H9 (cell line): ENCODE measurements at regions not wholly inside any gene's neighbourhood (a gene's known extent, or its start where the extent isn't known, plus 50 kb on each side); places are given as distances from the start of the nearest gene placed in this dataset.

Source experiments
- DNase-seq: peaks from one replicate; pipeline ENCODE4 v3.0.0-alpha.2; 2017
- H2AFZ ChIP-seq: one replicate; pipeline ENCODE4 v1.6.1; 2013; ENCODE audit warnings: mild to moderate bottlenecking, low read length, control low read depth, moderate library complexity
- H2AK5ac ChIP-seq: 2 replicates; pipeline ENCODE4 v1.6.1; 2013; ENCODE audit warnings: low read length, control low read depth, mixed read lengths; ENCODE audit not compliant: insufficient read length
- H2BK120ac ChIP-seq: one replicate; pipeline ENCODE4 v1.6.1; 2013; ENCODE audit warnings: low read depth, mild to moderate bottlenecking, low read length, control low read depth, inconsistent platforms; ENCODE audit not compliant: poor library complexity, severe bottlenecking
- H2BK12ac ChIP-seq: 2 replicates; pipeline ENCODE4 v1.6.1; 2013; ENCODE audit warnings: low read length, control low read depth, mixed read lengths, low read depth; ENCODE audit not compliant: insufficient read length
- H2BK15ac ChIP-seq: 2 replicates; pipeline ENCODE4 v1.6.1; 2013; ENCODE audit warnings: low read depth, low read length, control low read depth
- H2BK20ac ChIP-seq: one replicate; pipeline ENCODE4 v1.6.1; 2013; ENCODE audit warnings: low read depth, mild to moderate bottlenecking, low read length, control low read depth, inconsistent platforms; ENCODE audit not compliant: poor library complexity, severe bottlenecking
- H2BK5ac ChIP-seq: 2 replicates; pipeline ENCODE4 v1.6.1; 2013; ENCODE audit warnings: low read length, control low read depth, mixed read lengths; ENCODE audit not compliant: insufficient read length
- H3K14ac ChIP-seq: 2 replicates; pipeline ENCODE4 v1.6.1; 2013; ENCODE audit warnings: low read length, control low read depth; ENCODE audit not compliant: insufficient read depth
- H3K18ac ChIP-seq: 2 replicates; pipeline ENCODE4 v1.6.1; 2013; ENCODE audit warnings: low read depth, mild to moderate bottlenecking, mixed read lengths, low read length, control low read depth; ENCODE audit not compliant: insufficient read length
- H3K23ac ChIP-seq: 2 replicates; pipeline ENCODE4 v1.6.1; 2013; ENCODE audit warnings: low read length, control low read depth, mixed read lengths, low read depth; ENCODE audit not compliant: insufficient read length
- H3K23me2 ChIP-seq: 2 replicates; pipeline ENCODE4 v1.6.1; 2013; ENCODE audit warnings: low read depth, mild to moderate bottlenecking, mixed read lengths, low read length, control low read depth; ENCODE audit not compliant: insufficient read length, poor library complexity, severe bottlenecking
- H3K27ac ChIP-seq: 2 replicates; pipeline ENCODE4 v1.5.1; 2013; ENCODE audit warnings: low read length, control low read depth, mixed read lengths, low read depth; ENCODE audit not compliant: insufficient read length
- H3K27me3 ChIP-seq: 2 replicates; pipeline ENCODE4 v1.6.1; 2013; ENCODE audit warnings: low read length, control low read depth, inconsistent platforms; ENCODE audit not compliant: insufficient read depth
- H3K4ac ChIP-seq: 2 replicates; pipeline ENCODE4 v1.6.1; 2013; ENCODE audit warnings: low read depth, mild to moderate bottlenecking, control low read depth, inconsistent platforms, low read length, moderate library complexity
- H3K4me1 ChIP-seq: 2 replicates; pipeline ENCODE4 v1.6.1; 2013; ENCODE audit warnings: low read length, control low read depth, inconsistent platforms; ENCODE audit not compliant: insufficient read depth
- H3K4me2 ChIP-seq: 2 replicates; pipeline ENCODE4 v1.6.1; 2013; ENCODE audit warnings: low read length, control low read depth, mixed read lengths; ENCODE audit not compliant: insufficient read length, insufficient read depth
- H3K56ac ChIP-seq: 2 replicates; pipeline ENCODE4 v1.6.1; 2013; ENCODE audit warnings: low read depth, mild to moderate bottlenecking, mixed read lengths, low read length, control low read depth; ENCODE audit not compliant: insufficient read length
- H3K79me1 ChIP-seq: 2 replicates; pipeline ENCODE4 v1.6.1; 2013; ENCODE audit warnings: low read depth, mild to moderate bottlenecking, moderate library complexity, low read length, control low read depth, inconsistent platforms; ENCODE audit not compliant: insufficient read depth, poor library complexity, severe bottlenecking
- H3K79me2 ChIP-seq: 2 replicates; pipeline ENCODE4 v1.6.1; 2013; ENCODE audit warnings: low read length, control low read depth, inconsistent platforms; ENCODE audit not compliant: insufficient read depth
- H3K9ac ChIP-seq: 2 replicates; pipeline ENCODE4 v1.6.1; 2013; ENCODE audit warnings: low read length, control low read depth, mixed read lengths; ENCODE audit not compliant: insufficient read length; ENCODE audit errors: extremely low read depth
- H3K9me3 ChIP-seq: one replicate; pipeline ENCODE4 v1.6.1; 2013; ENCODE audit warnings: low read depth, low read length, inconsistent platforms; ENCODE audit not compliant: control insufficient read depth
- H3T11ph ChIP-seq: one replicate; pipeline ENCODE4 v1.6.1; 2013; ENCODE audit warnings: mild to moderate bottlenecking, low read length, control low read depth, inconsistent platforms
- H4K20me1 ChIP-seq: one replicate; pipeline ENCODE4 v1.6.1; 2013; ENCODE audit not compliant: control insufficient read depth, insufficient read length, insufficient read depth
- H4K5ac ChIP-seq: 2 replicates; pipeline ENCODE4 v1.6.1; 2013; ENCODE audit warnings: low read depth, mild to moderate bottlenecking, mixed read lengths, low read length, control low read depth; ENCODE audit not compliant: insufficient read length
- H4K8ac ChIP-seq: replicated peaks from 2 replicates; pipeline ENCODE4 v1.6.1; 2013; ENCODE audit warnings: low read length, control low read depth, mixed read lengths, low read depth; ENCODE audit not compliant: insufficient read length
- H4K91ac ChIP-seq: 2 replicates; pipeline ENCODE4 v1.6.1; 2013; ENCODE audit warnings: low read depth, mild to moderate bottlenecking, moderate library complexity, mixed read lengths, low read length, control low read depth; ENCODE audit not compliant: insufficient read length
- H3K27ac Mint-ChIP-seq, 3 experiments: 2 replicates in 2 of 3; 3 replicates in 1 of 3; pipeline ENCODE4 v1.8.0; 2020 to 2021; ENCODE audit warnings: mixed read lengths in 3 of 3, mild to moderate bottlenecking in 1 of 3, moderate library complexity in 1 of 3
- H3K27me3 Mint-ChIP-seq: 2 replicates; pipeline ENCODE4 v1.8.0; 2021; ENCODE audit warnings: low read depth, mild to moderate bottlenecking, moderate library complexity, mixed read lengths
- H3K36me3 Mint-ChIP-seq, 3 experiments: 2 replicates in 2 of 3; 3 replicates in 1 of 3; pipeline ENCODE4 v1.8.0; 2020 to 2021; ENCODE audit warnings: low read depth in 3 of 3, mixed read lengths in 3 of 3; ENCODE audit not compliant: insufficient read depth in 1 of 3
- H3K4me1 Mint-ChIP-seq, 2 experiments: 2 replicates each; pipeline ENCODE4 v1.8.0; 2020; ENCODE audit warnings: mixed read lengths in 2 of 2
- H3K4me3 Mint-ChIP-seq, 2 experiments: 2 replicates in 1 of 2; 3 replicates in 1 of 2; pipeline ENCODE4 v1.8.0; 2020 to 2021; ENCODE audit warnings: mild to moderate bottlenecking in 2 of 2, mixed read lengths in 2 of 2, moderate library complexity in 1 of 2
- H3K9me3 Mint-ChIP-seq, 2 experiments: 2 replicates in 1 of 2; 3 replicates in 1 of 2; pipeline ENCODE4 v1.8.0; 2020; ENCODE audit warnings: mild to moderate bottlenecking in 2 of 2, mixed read lengths in 2 of 2, moderate library complexity in 1 of 2
- WGBS: extraction: QIAGEN DNeasy Blood & Tissue Kit; methylation state at CpG from one replicate; pipeline ENCODE4 v1.1.7; 2013; ENCODE audit warnings: missing lambda C conversion rate, low lambda C conversion rate, mixed read lengths; ENCODE audit not compliant: insufficient read length; ENCODE audit errors: extremely low coverage; 5-methylcytosine and 5-hydroxymethylcytosine counted together
- TF ChIP-seq, protein P1 (sequence below): fragments of 200-600 bp; sonication (generic); conservative IDR thresholded peaks from 3 replicates; pipeline ENCODE4 v1.8.0; 2021; ENCODE audit warnings: antibody characterized with exemption, mild to moderate bottlenecking

DNA sequence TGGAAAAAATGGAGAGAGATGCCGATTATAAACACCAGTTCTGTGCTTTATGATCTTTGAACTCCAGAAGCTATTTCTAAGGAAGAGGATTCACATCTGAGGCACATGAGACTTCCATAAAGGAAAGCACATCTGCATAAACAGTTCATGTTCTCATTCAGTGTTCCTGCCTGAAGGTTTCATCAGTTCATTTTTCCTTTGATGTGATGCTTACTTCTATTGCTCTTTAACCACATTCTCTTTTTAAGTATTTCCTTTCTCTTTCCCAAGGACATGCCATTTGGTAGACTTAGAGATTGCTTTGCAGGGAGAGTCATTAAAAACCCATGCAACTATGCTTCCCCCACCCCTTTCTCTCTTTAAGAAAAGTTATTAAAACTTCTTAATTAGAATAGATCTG lies 387.0 kb upstream of the FLRT2 start:
- Histone ChIP-seq H2BK5ac (no peak overlapping the region), H3K14ac (no peak overlapping the region), H3K9ac (no peak overlapping the region), H2AFZ (no peak overlapping the region), H3K79me2 (no peaks in the 10 kb centered on the region), H2AK5ac (no peak overlapping the region), H4K8ac (no peak overlapping the region), H3K4me2 (no peak overlapping the region), H3K79me1 (no peaks in the 10 kb centered on the region), H3K23me2 (no peaks in the 10 kb centered on the region), H3K23ac (no peak overlapping the region), H2BK120ac (no peak overlapping the region), H4K20me1 (no peaks in the 10 kb centered on the region), H3K27ac (no peak overlapping the region), H3T11ph (no peak overlapping the region), H4K5ac (no peak overlapping the region), H2BK15ac (no peak overlapping the region), H3K56ac (no peak overlapping the region), H2BK12ac (no peak overlapping the region), H3K4me1 (no peaks in the 10 kb centered on the region), H2BK20ac (no peak overlapping the region), H3K18ac (no peak overlapping the region), H3K27me3 (no peaks in the 10 kb centered on the region), H3K9me3 (no peaks in the 10 kb centered on the region), H4K91ac (no peak overlapping the region), H3K4ac (no peak overlapping the region)
- Mint-ChIP-seq H3K4me1 (no peaks in the 10 kb centered on the region), H3K36me3 (peaks cover 0 to 7% (median 0%) of the 10 kb centered on the region in 3 experiments; a peak in 2 of 7 replicates), H3K27me3 (peaks cover 2% of the 10 kb centered on the region; the same call in 1 of the 2 replicates), H3K4me3 (no peak overlapping the region), H3K9me3 (peaks cover 3 to 5% of the 10 kb centered on the region in 2 experiments; a peak in 1 of 5 replicates), H3K27ac (no peak overlapping the region)
- TF ChIP-seq, protein P1, sequence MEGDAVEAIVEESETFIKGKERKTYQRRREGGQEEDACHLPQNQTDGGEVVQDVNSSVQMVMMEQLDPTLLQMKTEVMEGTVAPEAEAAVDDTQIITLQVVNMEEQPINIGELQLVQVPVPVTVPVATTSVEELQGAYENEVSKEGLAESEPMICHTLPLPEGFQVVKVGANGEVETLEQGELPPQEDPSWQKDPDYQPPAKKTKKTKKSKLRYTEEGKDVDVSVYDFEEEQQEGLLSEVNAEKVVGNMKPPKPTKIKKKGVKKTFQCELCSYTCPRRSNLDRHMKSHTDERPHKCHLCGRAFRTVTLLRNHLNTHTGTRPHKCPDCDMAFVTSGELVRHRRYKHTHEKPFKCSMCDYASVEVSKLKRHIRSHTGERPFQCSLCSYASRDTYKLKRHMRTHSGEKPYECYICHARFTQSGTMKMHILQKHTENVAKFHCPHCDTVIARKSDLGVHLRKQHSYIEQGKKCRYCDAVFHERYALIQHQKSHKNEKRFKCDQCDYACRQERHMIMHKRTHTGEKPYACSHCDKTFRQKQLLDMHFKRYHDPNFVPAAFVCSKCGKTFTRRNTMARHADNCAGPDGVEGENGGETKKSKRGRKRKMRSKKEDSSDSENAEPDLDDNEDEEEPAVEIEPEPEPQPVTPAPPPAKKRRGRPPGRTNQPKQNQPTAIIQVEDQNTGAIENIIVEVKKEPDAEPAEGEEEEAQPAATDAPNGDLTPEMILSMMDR = no peak
- no CpG with 5 or more reads among the region's 1 CpG for WGBS
- no peak for DNase-seq
